GM12878 (cell line): ENCODE measurements at regions not wholly inside any gene's neighbourhood (a gene's known extent, or its start where the extent isn't known, plus 50 kb on each side); places are given as distances from the start of the nearest gene placed in this dataset.

Experiments
- ATAC-seq: fragments of 200-7000 bp; cut with Tn5 transposase; 3 replicates; pipeline ENCODE4 v1.9.1; 2020; ENCODE audit warnings: mild to moderate bottlenecking, moderate library complexity
- BruUV-seq: library from RNA; stranded (reverse); fragments of 400-500 nt; replicated peaks from 2 replicates; lab custom pipeline; 2021; lab: Mats Ljungman, UMichigan
- CTCF ChIA-PET: fragments of 300-600 bp; sonication (Branson Sonifier 250); formaldehyde crosslinking; extraction: SDS; loops from one replicate; lab custom pipeline; 2021; ENCODE audit warnings: inconsistent platforms; lab: Yijun Ruan, JAX
- POLR2A ChIA-PET: fragments of 350-600 bp; formaldehyde crosslinking; extraction: SDS; loops from one replicate; lab custom pipeline; 2021; ENCODE audit warnings: inconsistent platforms; lab: Charles Lee
- RAD21 ChIA-PET: fragments of 300-600 bp; sonication (Branson Sonifier 250); formaldehyde crosslinking; loops from one replicate; lab custom pipeline; 2023; ENCODE audit warnings: antibody characterized with exemption; ENCODE audit not compliant: unreplicated experiment; lab: Charles Lee
- SMC1A ChIA-PET: fragments of 300-600 bp; sonication (Branson Sonifier 250); formaldehyde crosslinking; loops from one replicate; lab custom pipeline; 2023; ENCODE audit not compliant: unreplicated experiment, uncharacterized antibody; lab: Charles Lee
- DNase-seq: peaks from one replicate; pipeline ENCODE4 v3.0.0-alpha.2; 2011; ENCODE audit warnings: low read depth, low spot score
- FAIRE-seq: peaks from 3 replicates; lab custom pipeline; 2011; peaks lifted over from hg19 to GRCh38; lab: Jason Lieb, UNC
- H2AFZ ChIP-seq: 2 replicates; pipeline ENCODE4 v1.6.0; 2011; ENCODE audit warnings: low read depth, low read length, control low read depth; ENCODE audit not compliant: control insufficient read depth
- H3K27ac ChIP-seq: 2 replicates; pipeline ENCODE4 v1.5.1; 2011; ENCODE audit warnings: control low read depth; ENCODE audit not compliant: control insufficient read depth, insufficient read depth
- H3K27me3 ChIP-seq, 2 experiments: replicated peaks in 1 of 2; 2 replicates each; pipeline versions ENCODE4 v1.6.0 to v1.6.1; 2011; ENCODE audit warnings: low read length in 1 of 2; ENCODE audit not compliant: control insufficient read depth in 2 of 2, insufficient read depth in 2 of 2
- H3K36me3 ChIP-seq, 2 experiments: 2 replicates each; pipeline ENCODE4 v1.5.1; 2011; ENCODE audit warnings: low read length in 1 of 2; ENCODE audit not compliant: control insufficient read depth in 2 of 2, insufficient read depth in 2 of 2
- H3K4me1 ChIP-seq: 2 replicates; pipeline ENCODE4 v1.6.1; 2011; ENCODE audit warnings: mild to moderate bottlenecking, low read length, moderate library complexity, mixed read lengths; ENCODE audit not compliant: control insufficient read depth, insufficient read depth
- H3K4me2 ChIP-seq: 2 replicates; pipeline ENCODE4 v1.6.0; 2011; ENCODE audit warnings: control low read depth; ENCODE audit not compliant: control insufficient read depth, insufficient read depth
- H3K4me3 ChIP-seq: fragments of 200-600 bp; sonication (generic); 2 replicates; pipeline ENCODE4 v1.5.1; 2016
- H3K79me2 ChIP-seq: 2 replicates; pipeline ENCODE4 v1.6.0; 2011; ENCODE audit warnings: low read length; ENCODE audit not compliant: control insufficient read depth, insufficient read depth
- H3K9ac ChIP-seq: 2 replicates; pipeline ENCODE4 v1.8.0; 2011; ENCODE audit warnings: low read length, control low read depth, mixed read lengths; ENCODE audit not compliant: control insufficient read depth, insufficient read depth
- H3K9me3 ChIP-seq: replicated peaks from 3 replicates; pipeline ENCODE4 v1.5.1; 2011; ENCODE audit warnings: mild to moderate bottlenecking, low read length; ENCODE audit not compliant: control insufficient read depth, insufficient read depth
- H4K20me1 ChIP-seq: 2 replicates; pipeline ENCODE4 v1.6.0; 2011; ENCODE audit not compliant: control insufficient read depth, insufficient read depth
- CBX3 ChIP-seq: fragments of 200-600 bp; sonication (generic); IDR thresholded peaks from 2 replicates; pipeline ENCODE4 v1.6.1; 2016; ENCODE audit warnings: low read depth, borderline replicate concordance
- HDAC6 ChIP-seq: fragments of 200-600 bp; sonication (generic); IDR thresholded peaks from one replicate; pipeline ENCODE4 v1.8.0; 2017; ENCODE audit warnings: antibody characterized with exemption; ENCODE audit not compliant: unreplicated experiment
- IKZF1 ChIP-seq: fragments of 450-650 bp; conservative IDR thresholded peaks from 2 replicates; pipeline ENCODE4 v1.6.1; 2017; ENCODE audit warnings: antibody characterized with exemption, mild to moderate bottlenecking
- IRF5 ChIP-seq: fragments of 450-650 bp; IDR thresholded peaks from 2 replicates; pipeline ENCODE4 v1.6.1; 2017; ENCODE audit warnings: borderline replicate concordance
- MAX ChIP-seq: IDR thresholded peaks from 2 replicates; pipeline ENCODE4 v1.6.1; 2012; ENCODE audit warnings: low read depth, low read length, improper control_type of control experiment
- PAX5 ChIP-seq: IDR thresholded peaks from 2 replicates; pipeline ENCODE4 v1.6.1; 2011; ENCODE audit warnings: low read depth, low read length, borderline replicate concordance
- USF1 ChIP-seq: IDR thresholded peaks from 2 replicates; pipeline ENCODE4 v1.6.1; 2011; ENCODE audit warnings: borderline replicate concordance, low read depth, mild to moderate bottlenecking, moderate library complexity, mixed read lengths, low read length; ENCODE audit not compliant: insufficient read depth; ENCODE audit errors: extremely low read length
- ZBTB11 ChIP-seq: fragments of 450-650 bp; formaldehyde crosslinking; IDR thresholded peaks from 2 replicates; pipeline ENCODE4 v1.5.0; 2022; ENCODE audit warnings: mild to moderate bottlenecking, missing genetic modification characterization
- ZBTB4 ChIP-seq: fragments of 450-650 bp; formaldehyde crosslinking; IDR thresholded peaks from 2 replicates; pipeline ENCODE4 v1.4.0; 2022; ENCODE audit warnings: mild to moderate bottlenecking, moderate library complexity
- WGBS: methylation state at CpG from one replicate; pipeline ENCODE4 v1.1.6; 2016; ENCODE audit warnings: low lambda C conversion rate; ENCODE audit not compliant: insufficient replicate concordance, insufficient coverage; ENCODE audit errors: missing lambda C conversion rate; 5-methylcytosine and 5-hydroxymethylcytosine counted together
- in situ Hi-C: fragments of 300-500 bp; cut with MboI; formaldehyde crosslinking; loops from 9 replicates; pipeline ENCODE4 v1.14.3; 2018; ENCODE audit warnings: mixed read lengths
- intact Hi-C: fragments of 100-400 bp; cut with micrococcal nuclease; formaldehyde crosslinking; loops from one replicate; pipeline ENCODE4 v1.14.2; 2022; ENCODE audit not compliant: unreplicated experiment

- intact Hi-C loops (no loop called here), in situ Hi-C loops (no loop called here)
- FAIRE-seq: no peak
- no peaks in the 10 kb centered on the region for H4K20me1 ChIP-seq
- DNase-seq: no peak
- ChIA-PET SMC1A (no interaction called here), CTCF (interaction anchor here (1.1 kb wide), 1 partner anchor 44 kb away, joined by 3 read pairs; no protein-coding TSS in a partner anchor), POLR2A (no interaction called here), RAD21 (no interaction called here)
- H3K27ac ChIP-seq: no peak overlapping the region
- H3K4me1 ChIP-seq: no peaks in the 10 kb centered on the region
- no peak for ATAC-seq
- H3K4me2 ChIP-seq: no peak overlapping the region
- H2AFZ ChIP-seq: no peak overlapping the region
- no peaks in the 10 kb centered on the region for H3K27me3 ChIP-seq
- H3K4me3 ChIP-seq: no peak overlapping the region
- H3K9me3 ChIP-seq: no peaks in the 10 kb centered on the region
- BruUV-seq: no TSS peak
- TF ChIP-seq MAX (no peak), ZBTB4 (no peak), HDAC6 (no peak), ZBTB11 (CRISPR knock-in tag) (no peak), IRF5 (no peak), PAX5 (no peak), CBX3 (no peak), IKZF1 (no peak), USF1 (no peak)
- no peaks in the 10 kb centered on the region for H3K79me2 ChIP-seq
- no peaks in the 10 kb centered on the region for H3K36me3 ChIP-seq
- no peak overlapping the region for H3K9ac ChIP-seq
- 9% methylated on average over 5 of the region's 5 CpGs for WGBS
Measured at GRCh38 chr3:181330821-181331563, 341.5 kb upstream of the DNAJC19 start.
